ENCODE measurements at regions not wholly inside any gene's neighbourhood (a gene's known extent, or its start where the extent isn't known, plus 50 kb on each side); places are given as distances from the start of the nearest gene placed in this dataset.

- Histone ChIP-seq H3K4me3 (ENCODE audit: extremely low read depth in 1 of 4, insufficient read depth in 2 of 4, low read depth in 3 of 4, low read length in 4 of 4) (no peak overlapping the region), H3K4ac (replicated peaks; ENCODE audit: insufficient read length, low read depth, low read length) (no peak overlapping the region), H3K79me2 (ENCODE audit: control insufficient read depth in 1 of 2, insufficient read depth in 2 of 2, low read length in 2 of 2) (no peaks in the 10 kb centered on the region), H3K23me2 (ENCODE audit: low read depth, low read length) (no peaks in the 10 kb centered on the region; the same call in 1 of the 2 replicates), H3K14ac (ENCODE audit: insufficient read length) (no peak overlapping the region), H2BK5ac (ENCODE audit: low read depth, low read length) (no peak overlapping the region), H3K9me3 (ENCODE audit: insufficient read depth in 2 of 2, low read depth in 1 of 2, low read length in 1 of 2) (no peaks in the 10 kb centered on the region), H3K18ac (ENCODE audit: extremely low read depth, low read length) (no peak overlapping the region), H4K20me1 (replicated peaks in 1 of 2; ENCODE audit: control insufficient read depth in 1 of 2, insufficient read depth in 2 of 2, low read length in 2 of 2) (no peaks in the 10 kb centered on the region), H3K27me3 (replicated peaks in 1 of 4; ENCODE audit: control insufficient read depth in 3 of 4, extremely low read depth in 1 of 4, insufficient read depth in 3 of 4, low read length in 3 of 4) (no peaks in the 10 kb centered on the region), H3K4me1 (replicated peaks in 1 of 4; ENCODE audit: control insufficient read depth in 3 of 4, insufficient read depth in 4 of 4, low read length in 3 of 4) (peaks cover 0 to 7% (median 4%) of the 10 kb centered on the region in 4 experiments; a peak in 3 of 7 replicates), H2AFZ (ENCODE audit: low read length) (no peak overlapping the region), H2BK12ac (ENCODE audit: low read depth, low read length) (no peak overlapping the region), H2BK15ac (ENCODE audit: low read length) (no peak overlapping the region), H3K79me1 (ENCODE audit: low read depth, low read length) (no peaks in the 10 kb centered on the region), H3K9ac (replicated peaks in 1 of 4; ENCODE audit: extremely low read depth in 1 of 4, low read depth in 3 of 4, low read length in 3 of 4) (no peak overlapping the region), H3K23ac (ENCODE audit: insufficient read length) (no peak overlapping the region), H3K4me2 (ENCODE audit: insufficient read depth in 1 of 2, low read depth in 2 of 2, low read length in 2 of 2) (no peak overlapping the region), H2BK120ac (replicated peaks; ENCODE audit: low read depth, low read length) (no peak overlapping the region), H3K27ac (ENCODE audit: low read depth, low read length) (no peak overlapping the region), H3K56ac (replicated peaks; ENCODE audit: insufficient read length, low read depth, low read length) (no peak overlapping the region), H4K5ac (ENCODE audit: insufficient read length, low read depth, low read length) (no peak overlapping the region), H4K8ac (ENCODE audit: extremely low read depth, insufficient read depth, low read length) (no peak overlapping the region), H4K91ac (replicated peaks; ENCODE audit: insufficient read length, low read length) (no peak overlapping the region), H2AK5ac (ENCODE audit: low read depth, low read length) (no peak overlapping the region), H2BK20ac (ENCODE audit: low read length) (no peak overlapping the region), H3K36me3 (ENCODE audit: control insufficient read depth in 2 of 4, insufficient read depth in 4 of 4, low read length in 3 of 4) (no peaks in the 10 kb centered on the region)
- ChIA-PET POLR2A (ENCODE audit: partially characterized antibody) (no interaction called here), CTCF (ENCODE audit: partially characterized antibody) (interaction anchor here (0.8 to 5.6 kb wide), 11 partner anchors 8 to 379 kb away, joined by 3 to 34 read pairs (median 5); no protein-coding TSS in a partner anchor)
- 91% methylated on average over 3 of the region's 3 CpGs; no CpG with 5 or more reads in 1 of the 2 experiments for WGBS, 2 experiments (ENCODE audit: extremely low coverage in 1 of 2, insufficient coverage in 1 of 2, insufficient read length in 1 of 2, insufficient replicate concordance in 2 of 2, low coverage in 1 of 2, low lambda C conversion rate in 2 of 2, missing lambda C conversion rate in 1 of 2)
- DNase-seq (ENCODE audit: low read depth in 1 of 2, low spot score in 2 of 2) (no peak), FAIRE-seq (no peak)
- no peak for TF ChIP-seq RXRA (IDR thresholded peaks at IDR 0.05; ENCODE audit: insufficient read depth, low read depth, low read length)
- no peak for TF ChIP-seq MAX (IDR thresholded peaks at IDR 0.05)
- no peak for TF ChIP-seq ZNF274 (IDR thresholded peaks at IDR 0.05; ENCODE audit: borderline replicate concordance, extremely low read depth, low read length)
- no peak for TF ChIP-seq SUZ12 (IDR thresholded peaks at IDR 0.05; ENCODE audit: low read length)
- no peak for TF ChIP-seq POU5F1 (IDR thresholded peaks at IDR 0.05; ENCODE audit: low read depth, low read length)
- no peak for TF ChIP-seq PHF8 (conservative IDR thresholded peaks at IDR 0.05; ENCODE audit: low read depth, low read length)
- TF ChIP-seq CEBPB (IDR thresholded peaks at IDR 0.05; ENCODE audit: low read depth, low read length) = no peak
- TF ChIP-seq ASH2L (IDR thresholded peaks at IDR 0.05; ENCODE audit: low read length) = no peak
- TF ChIP-seq TCF12 (IDR thresholded peaks at IDR 0.05; ENCODE audit: low read depth, low read length) = no peak
- TF ChIP-seq TAF7 (optimal IDR thresholded peaks at IDR 0.05; ENCODE audit: borderline replicate concordance, low read depth, low read length) = no peak
- TF ChIP-seq POLR2AphosphoS5 (IDR thresholded peaks at IDR 0.05; ENCODE audit: low read depth, low read length) = no peak
- no peak for TF ChIP-seq CBX8 (IDR thresholded peaks at IDR 0.05; ENCODE audit: borderline replicate concordance, low read depth, low read length)
- no peak for TF ChIP-seq SAP30 (IDR thresholded peaks at IDR 0.05; ENCODE audit: insufficient read depth, insufficient replicate concordance, low read length)
- TF ChIP-seq KDM4A (IDR thresholded peaks at IDR 0.05; ENCODE audit: low read depth, low read length, severe bottlenecking) = no peak
- TF ChIP-seq KDM5A (IDR thresholded peaks at IDR 0.05; ENCODE audit: low read length) = no peak
These were observed 136.5 kb downstream of the ELOVL4 start for GRCh38 chr6:79810871-79811270.

All from H1 (cell line).